ENCODE measurements at regions not wholly inside any gene's neighbourhood (a gene's known extent, or its start where the extent isn't known, plus 50 kb on each side); places are given as distances from the start of the nearest gene placed in this dataset.

DNA sequence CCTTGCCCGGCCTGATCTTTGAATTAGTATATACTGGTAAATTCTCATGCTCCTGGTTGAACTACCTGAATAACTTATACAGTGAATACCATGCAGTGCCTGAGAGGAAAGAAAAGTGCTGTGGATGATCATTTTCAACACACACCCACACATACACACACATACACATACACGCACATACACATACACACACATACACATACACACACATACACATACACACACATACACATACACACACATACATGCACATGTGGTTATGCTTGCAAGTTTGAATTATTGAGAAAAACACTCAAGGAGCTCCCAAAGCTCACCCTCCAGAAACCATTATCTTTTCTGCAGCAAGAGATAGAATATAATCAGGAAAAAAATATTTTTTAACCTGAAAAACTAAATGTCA is 366.9 kb upstream of the RASGEF1B start:
- Histone ChIP-seq H3K4ac (replicated peaks; ENCODE audit: insufficient read length, low read depth, low read length) (no peak overlapping the region), H4K5ac (ENCODE audit: insufficient read length, low read depth, low read length) (no peak overlapping the region), H2BK20ac (ENCODE audit: low read length) (no peak overlapping the region), H2BK5ac (ENCODE audit: low read depth, low read length) (no peak overlapping the region), H2BK15ac (ENCODE audit: low read length) (no peak overlapping the region), H4K20me1 (replicated peaks in 1 of 2; ENCODE audit: control insufficient read depth in 1 of 2, insufficient read depth in 2 of 2, low read length in 2 of 2) (no peaks in the 10 kb centered on the region), H3K18ac (ENCODE audit: extremely low read depth, low read length) (no peak overlapping the region), H3K4me1 (replicated peaks in 1 of 4; ENCODE audit: control insufficient read depth in 3 of 4, insufficient read depth in 4 of 4, low read length in 3 of 4) (no peaks in the 10 kb centered on the region), H3K79me2 (ENCODE audit: control insufficient read depth in 1 of 2, insufficient read depth in 2 of 2, low read length in 2 of 2) (no peaks in the 10 kb centered on the region), H3K36me3 (ENCODE audit: control insufficient read depth in 2 of 4, insufficient read depth in 4 of 4, low read length in 3 of 4) (no peaks in the 10 kb centered on the region), H3K4me2 (ENCODE audit: insufficient read depth in 1 of 2, low read depth in 2 of 2, low read length in 2 of 2) (no peak overlapping the region), H3K14ac (ENCODE audit: insufficient read length) (no peak overlapping the region), H3K9me3 (ENCODE audit: insufficient read depth in 2 of 2, low read depth in 1 of 2, low read length in 1 of 2) (no peaks in the 10 kb centered on the region), H3K23me2 (ENCODE audit: low read depth, low read length) (no peaks in the 10 kb centered on the region; the same call in 1 of the 2 replicates), H3K27ac (ENCODE audit: low read depth, low read length) (no peak overlapping the region), H3K79me1 (ENCODE audit: low read depth, low read length) (no peaks in the 10 kb centered on the region), H2BK120ac (replicated peaks; ENCODE audit: low read depth, low read length) (no peak overlapping the region), H3K9ac (replicated peaks in 1 of 4; ENCODE audit: extremely low read depth in 1 of 4, low read depth in 3 of 4, low read length in 3 of 4) (no peak overlapping the region), H4K91ac (replicated peaks; ENCODE audit: insufficient read length, low read length) (no peak overlapping the region), H2AFZ (ENCODE audit: low read length) (no peak overlapping the region), H2AK5ac (ENCODE audit: low read depth, low read length) (no peak overlapping the region), H2BK12ac (ENCODE audit: low read depth, low read length) (no peak overlapping the region), H3K27me3 (replicated peaks in 1 of 4; ENCODE audit: control insufficient read depth in 3 of 4, extremely low read depth in 1 of 4, insufficient read depth in 3 of 4, low read length in 3 of 4) (peaks cover 0 to 1% (median 0%) of the 10 kb centered on the region in 4 experiments; a peak in 1 of 7 replicates), H3K4me3 (ENCODE audit: extremely low read depth in 1 of 4, insufficient read depth in 2 of 4, low read depth in 3 of 4, low read length in 4 of 4) (no peak overlapping the region), H3K56ac (replicated peaks; ENCODE audit: insufficient read length, low read depth, low read length) (no peak overlapping the region), H4K8ac (ENCODE audit: extremely low read depth, insufficient read depth, low read length) (no peak overlapping the region), H3K23ac (ENCODE audit: insufficient read length) (no peak overlapping the region)
- TF ChIP-seq TEAD4 (IDR thresholded peaks at IDR 0.05; ENCODE audit: low read depth, low read length), result no peak
- TF ChIP-seq SP2 (IDR thresholded peaks at IDR 0.05; ENCODE audit: low read length), result no peak
- no peak for TF ChIP-seq HDAC2 (IDR thresholded peaks at IDR 0.05; ENCODE audit: borderline replicate concordance in 1 of 2, low read depth in 2 of 2, low read length in 2 of 2)
- TF ChIP-seq, protein P1, sequence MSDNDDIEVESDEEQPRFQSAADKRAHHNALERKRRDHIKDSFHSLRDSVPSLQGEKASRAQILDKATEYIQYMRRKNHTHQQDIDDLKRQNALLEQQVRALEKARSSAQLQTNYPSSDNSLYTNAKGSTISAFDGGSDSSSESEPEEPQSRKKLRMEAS (IDR thresholded peaks at IDR 0.05), result no peak
- no peak for TF ChIP-seq EZH2 (IDR thresholded peaks at IDR 0.05; ENCODE audit: low read depth, low read length, severe bottlenecking)
- TF ChIP-seq HDAC6 (IDR thresholded peaks at IDR 0.05; ENCODE audit: low read depth, low read length), result no peak
- TF ChIP-seq JUN (IDR thresholded peaks at IDR 0.05; ENCODE audit: low read depth, low read length), result no peak
- TF ChIP-seq POU5F1 (IDR thresholded peaks at IDR 0.05; ENCODE audit: low read depth, low read length), result no peak
- 89% methylated on average over 2 of the region's 2 CpGs; no CpG with 5 or more reads in 1 of the 2 experiments for WGBS, 2 experiments (ENCODE audit: extremely low coverage in 1 of 2, insufficient coverage in 1 of 2, insufficient read length in 1 of 2, insufficient replicate concordance in 2 of 2, low coverage in 1 of 2, low lambda C conversion rate in 2 of 2, missing lambda C conversion rate in 1 of 2)
- no peak for FAIRE-seq
- no peak for DNase-seq (ENCODE audit: low read depth in 1 of 2, low spot score in 2 of 2)
- CTCF ChIA-PET (ENCODE audit: partially characterized antibody), result interaction anchor here (0.6 to 2.5 kb wide), 3 partner anchors 165 to 372 kb away, joined by 3 to 7 read pairs (median 3); no protein-coding TSS in a partner anchor
- POLR2A ChIA-PET (ENCODE audit: partially characterized antibody), result interaction anchor here (0.6 kb wide), 1 partner anchor 47 kb away, joined by 3 read pairs; no protein-coding TSS in a partner anchor

All from H1 (cell line).